Peyer's patch (tissue), 4 donors: ENCODE measurements at regions not wholly inside any gene's neighbourhood (a gene's known extent, or its start where the extent isn't known, plus 50 kb on each side); places are given as distances from the start of the nearest gene placed in this dataset.

Experiments
- CTCF ChIP-seq, 6 experiments: fragments of 450-650 bp in 4 of 6; fragments of 200-600 bp in 2 of 6; sonication (generic) in 1 of 6; IDR thresholded peaks; one replicate each; pipeline ENCODE4 v1.5.1; 2017 to 2019; ENCODE audit warnings: antibody characterized with exemption in 6 of 6, mild to moderate bottlenecking in 3 of 6, moderate library complexity in 1 of 6
- POLR2A ChIP-seq, 2 donors: fragments of 450-650 bp; IDR thresholded peaks; one replicate each; pipeline ENCODE4 v1.5.1; 2017; ENCODE audit warnings: antibody characterized with exemption in 2 of 2, mild to moderate bottlenecking in 2 of 2, moderate library complexity in 2 of 2

GRCh38 chr13:106110241-106110855 lies 425.1 kb downstream of the EFNB2 start:
- no peak for TF ChIP-seq CTCF (IDR thresholded peaks at IDR 0.05)
- no peak for TF ChIP-seq POLR2A (IDR thresholded peaks at IDR 0.05)
